Coronary artery (tissue), 2 donors: ENCODE measurements at regions not wholly inside any gene's neighbourhood (a gene's known extent, or its start where the extent isn't known, plus 50 kb on each side); places are given as distances from the start of the nearest gene placed in this dataset.

Experiments
- DNase-seq: peaks from one replicate; pipeline ENCODE4 v3.0.0-alpha.2; 2017; ENCODE audit warnings: low spot score
- H3K27ac ChIP-seq, 2 donors: fragments of 200-600 bp; sonication (generic); one replicate each; pipeline ENCODE4 v1.5.1; 2016 to 2019
- H3K4me3 ChIP-seq: fragments of 200-600 bp; sonication (generic); 2 replicates; pipeline ENCODE4 v1.5.1; 2016; ENCODE audit warnings: mild to moderate bottlenecking, moderate library complexity
- CTCF ChIP-seq: fragments of 200-600 bp; sonication (generic); IDR thresholded peaks from one replicate; pipeline ENCODE4 v1.5.1; 2019; ENCODE audit warnings: antibody characterized with exemption

GRCh38 chr18:26696308-26696707 lies 148.0 kb upstream of the KCTD1 start:
- H3K27ac ChIP-seq = no peak overlapping the region
- no peak overlapping the region for H3K4me3 ChIP-seq
- DNase-seq = no peak
- TF ChIP-seq CTCF = no peak

- Histone ChIP-seq H3K4me3 (no peak overlapping the region), H3K27ac (no peak overlapping the region)
- TF ChIP-seq CTCF = no peak
- no peak for DNase-seq
Measured at GRCh38 chr18:26689226-26689879, 141.0 kb upstream of the KCTD1 start.

DNA sequence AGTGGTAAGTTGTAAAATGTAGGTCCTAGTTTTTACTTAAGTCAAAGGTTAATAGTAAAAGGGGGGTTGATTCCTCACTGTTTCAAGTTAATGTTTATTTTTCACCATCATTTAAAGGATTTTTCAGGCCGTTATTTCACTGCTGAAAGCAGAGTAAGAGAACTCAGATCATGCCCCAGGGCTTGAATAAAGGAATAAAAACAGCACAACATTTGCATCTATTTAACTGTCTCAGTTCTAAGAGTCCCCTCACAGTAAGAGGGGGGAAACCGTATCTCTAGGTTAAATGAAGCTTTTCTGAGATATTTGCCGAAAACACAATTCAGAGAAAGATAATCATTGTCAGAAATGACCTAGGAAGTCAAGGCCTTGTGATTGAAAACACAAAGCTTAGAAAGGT lies 138.2 kb upstream of the KCTD1 start:
- no peak overlapping the region for H3K27ac ChIP-seq
- DNase-seq = no peak
- no peak for TF ChIP-seq CTCF

DNA sequence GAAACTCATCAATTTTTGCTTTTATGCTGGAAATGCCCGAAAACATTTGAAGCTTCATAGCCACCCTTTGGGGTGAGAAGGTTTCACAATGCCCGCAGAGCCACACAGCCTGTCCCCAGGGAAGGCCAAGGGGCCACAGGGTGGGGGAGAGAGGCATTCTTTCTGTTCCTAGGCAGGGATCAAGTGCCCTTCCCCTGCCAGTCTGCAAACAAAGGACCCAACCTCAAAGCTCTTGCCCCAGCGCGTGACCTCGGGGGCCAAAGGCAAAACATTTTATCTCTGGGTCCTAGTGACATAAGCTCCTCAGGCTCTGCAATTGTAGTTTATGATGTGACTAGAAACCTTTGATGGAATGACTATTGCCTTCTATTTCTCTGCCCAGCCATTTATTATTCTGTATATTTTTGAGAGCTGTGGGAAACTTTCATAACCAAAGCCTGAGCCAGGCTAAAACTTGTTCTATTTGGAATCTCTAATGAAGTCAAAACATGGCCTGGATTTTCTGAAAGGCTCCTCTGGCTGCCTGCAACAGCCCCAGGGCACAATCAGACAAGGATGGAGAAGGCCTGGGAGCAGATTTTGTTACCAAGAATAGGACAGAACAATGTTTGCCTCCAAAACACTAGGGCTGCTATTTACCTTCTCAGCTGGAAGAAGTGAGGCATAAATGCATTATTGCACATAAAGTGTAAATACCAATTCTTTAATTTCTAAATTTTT lies 137.2 kb upstream of the KCTD1 start:
- TF ChIP-seq CTCF = no peak
- no peak for DNase-seq
- Histone ChIP-seq H3K27ac (no peak overlapping the region), H3K4me3 (no peak overlapping the region)

More for the DNA sequence above, 138.2 kb upstream of the KCTD1 start:
- no peak overlapping the region for H3K4me3 ChIP-seq

- DNase-seq = no peak
- Histone ChIP-seq H3K4me3 (no peak overlapping the region), H3K27ac (no peak overlapping the region)
- TF ChIP-seq CTCF = no peak
Measured at GRCh38 chr18:26677957-26678356, 129.6 kb upstream of the KCTD1 start.

- DNase-seq = no peak
Measured at GRCh38 chr18:26667046-26667445, 118.7 kb upstream of the KCTD1 start.

More at GRCh38 chr18:26667046-26667445, 118.7 kb upstream of the KCTD1 start:
- TF ChIP-seq CTCF = no peak
- Histone ChIP-seq H3K27ac (no peak overlapping the region), H3K4me3 (no peak overlapping the region)
